B cell (primary cell): ENCODE measurements at regions not wholly inside any gene's neighbourhood (a gene's known extent, or its start where the extent isn't known, plus 50 kb on each side); places are given as distances from the start of the nearest gene placed in this dataset.

Experiments
- EZH2 ChIP-seq: IDR thresholded peaks from 2 replicates; pipeline ENCODE4 v1.6.1; 2012; ENCODE audit warnings: borderline replicate concordance, low read depth, mild to moderate bottlenecking, moderate library complexity, low read length; ENCODE audit not compliant: insufficient read depth, poor library complexity, severe bottlenecking
- TF ChIP-seq, protein P1 (sequence below): fragments of 200-600 bp; IDR thresholded peaks from one replicate; pipeline ENCODE4 v1.8.0; 2022; ENCODE audit warnings: antibody characterized with exemption, mild to moderate bottlenecking

DNA sequence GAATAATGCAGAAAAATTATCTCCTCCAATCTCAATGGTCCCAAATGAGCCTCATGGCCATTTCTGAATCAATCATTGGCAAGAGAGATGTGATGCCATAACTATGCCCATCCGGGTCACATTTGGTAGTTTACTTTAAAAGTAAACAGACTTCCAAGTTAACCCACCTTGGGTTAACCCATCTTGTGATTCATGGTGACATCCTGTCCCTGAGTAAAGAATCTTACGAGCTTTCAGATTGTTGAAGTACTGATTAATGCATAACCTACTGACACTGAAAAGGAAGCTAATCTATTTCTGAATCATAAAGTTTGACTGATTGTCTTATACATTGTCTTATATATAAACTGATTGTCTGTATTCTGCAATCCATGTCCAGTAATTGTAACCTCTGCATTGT lies 467.2 kb upstream of the AGTR1 start:
- TF ChIP-seq, protein P1, sequence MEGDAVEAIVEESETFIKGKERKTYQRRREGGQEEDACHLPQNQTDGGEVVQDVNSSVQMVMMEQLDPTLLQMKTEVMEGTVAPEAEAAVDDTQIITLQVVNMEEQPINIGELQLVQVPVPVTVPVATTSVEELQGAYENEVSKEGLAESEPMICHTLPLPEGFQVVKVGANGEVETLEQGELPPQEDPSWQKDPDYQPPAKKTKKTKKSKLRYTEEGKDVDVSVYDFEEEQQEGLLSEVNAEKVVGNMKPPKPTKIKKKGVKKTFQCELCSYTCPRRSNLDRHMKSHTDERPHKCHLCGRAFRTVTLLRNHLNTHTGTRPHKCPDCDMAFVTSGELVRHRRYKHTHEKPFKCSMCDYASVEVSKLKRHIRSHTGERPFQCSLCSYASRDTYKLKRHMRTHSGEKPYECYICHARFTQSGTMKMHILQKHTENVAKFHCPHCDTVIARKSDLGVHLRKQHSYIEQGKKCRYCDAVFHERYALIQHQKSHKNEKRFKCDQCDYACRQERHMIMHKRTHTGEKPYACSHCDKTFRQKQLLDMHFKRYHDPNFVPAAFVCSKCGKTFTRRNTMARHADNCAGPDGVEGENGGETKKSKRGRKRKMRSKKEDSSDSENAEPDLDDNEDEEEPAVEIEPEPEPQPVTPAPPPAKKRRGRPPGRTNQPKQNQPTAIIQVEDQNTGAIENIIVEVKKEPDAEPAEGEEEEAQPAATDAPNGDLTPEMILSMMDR: no peak
- TF ChIP-seq EZH2: no peak
